ENCODE measurements at regions not wholly inside any gene's neighbourhood (a gene's known extent, or its start where the extent isn't known, plus 50 kb on each side); places are given as distances from the start of the nearest gene placed in this dataset.

DNA sequence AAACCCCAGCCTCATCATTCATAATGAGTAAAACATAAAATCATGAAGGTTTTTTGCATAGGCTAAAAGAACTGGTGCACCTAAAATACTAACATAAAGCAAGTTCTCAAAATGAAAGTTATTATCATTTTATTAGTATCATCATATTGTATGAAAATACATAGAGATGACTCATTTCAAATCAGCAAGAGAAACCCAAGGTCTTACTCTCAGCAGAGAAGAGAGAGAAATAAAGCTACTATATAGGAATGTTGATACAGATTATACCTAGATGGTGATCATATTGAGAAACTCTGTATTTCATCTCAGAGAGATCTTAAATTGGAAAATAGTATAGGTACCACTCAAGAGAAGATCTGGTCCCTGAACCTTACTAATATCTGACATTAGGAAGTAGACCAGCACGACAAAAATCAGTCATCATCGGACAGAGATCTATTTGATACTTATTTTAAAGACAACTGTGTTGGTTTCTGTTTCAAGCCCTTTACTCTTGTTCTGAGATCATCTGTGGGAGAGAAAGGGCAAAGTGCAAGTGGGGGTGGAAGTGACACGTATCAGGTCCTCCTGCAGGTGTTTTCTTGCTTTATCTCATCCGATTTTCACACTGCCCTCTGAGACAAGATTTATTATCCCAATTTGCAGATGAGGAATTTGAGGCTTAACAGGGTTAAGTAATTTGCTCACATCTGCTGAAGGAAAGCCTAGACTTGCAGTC, 532.3 kb downstream of the MAFB start:
- dilution Hi-C loops (cut with MboI; ENCODE audit: extremely low pct_ligation_motif_present, low sequenced_read_pairs) = no loop called here
- no TSS peak for BruUV-seq (replicated peaks)

DNA sequence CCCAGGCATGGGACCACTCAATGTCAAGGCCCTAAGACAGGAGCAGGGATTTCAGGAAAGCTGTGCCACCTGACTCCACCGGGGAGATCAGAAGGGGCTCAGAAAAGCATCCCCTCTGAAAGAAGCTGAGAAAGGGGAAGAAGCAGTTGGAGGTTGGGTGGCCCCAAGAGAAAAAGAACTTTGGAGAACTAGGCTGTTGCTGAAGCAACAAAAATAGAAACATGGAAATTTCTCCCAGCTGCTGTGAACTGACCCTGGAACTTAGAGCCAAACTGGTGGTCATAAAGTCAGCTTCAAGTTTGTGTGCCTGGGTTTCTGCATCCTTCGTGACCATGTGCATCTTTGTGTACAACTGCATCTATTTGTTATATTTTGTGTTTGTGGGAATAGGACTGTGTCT, 534.5 kb downstream of the MAFB start:
- Histone ChIP-seq H2AFZ (ENCODE audit: low read depth, low read length) (no peak overlapping the region), H4K20me1 (replicated peaks; ENCODE audit: control insufficient read depth, extremely low read depth, insufficient read depth, low read length) (no peaks in the 10 kb centered on the region), H3K9me1 (replicated peaks; ENCODE audit: control insufficient read depth, extremely low read depth, insufficient read depth, low read length) (no peaks in the 10 kb centered on the region), H3K9ac (replicated peaks; ENCODE audit: extremely low read depth, insufficient read depth, low read length) (no peak overlapping the region), H3K79me2 (ENCODE audit: control insufficient read depth, insufficient read depth, low read length) (no peaks in the 10 kb centered on the region), H3K4me3 (replicated peaks in 1 of 3; ENCODE audit: insufficient read depth in 1 of 3, low read depth in 1 of 3, low read length in 3 of 3) (no peak overlapping the region), H3K9me3 (replicated peaks; ENCODE audit: control insufficient read depth, insufficient read depth, low read length) (no peaks in the 10 kb centered on the region), H3K36me3 (ENCODE audit: control insufficient read depth in 2 of 2, extremely low read depth in 1 of 2, insufficient read depth in 2 of 2, low read length in 2 of 2) (no peaks in the 10 kb centered on the region), H3K4me2 (ENCODE audit: insufficient read depth, low read length) (no peak overlapping the region), H3K4me1 (ENCODE audit: control insufficient read depth, extremely low read depth, insufficient read depth, low read length) (no peaks in the 10 kb centered on the region), H3K27me3 (ENCODE audit: control insufficient read depth in 2 of 2, insufficient read depth in 2 of 2, low read length in 2 of 2) (no peaks in the 10 kb centered on the region), H3K27ac (ENCODE audit: insufficient read depth, low read depth, low read length) (no peak overlapping the region)
- no peak for DNase-seq (ENCODE audit: low read depth, low spot score)
- no peak for FAIRE-seq
- POLR2A ChIA-PET = no interaction called here
- intact Hi-C loops (cut with micrococcal nuclease) = no loop called here
- dilution Hi-C loops (cut with MboI; ENCODE audit: extremely low pct_ligation_motif_present, low sequenced_read_pairs) = no loop called here
- BruUV-seq (replicated peaks) = no TSS peak
- TF ChIP-seq, protein P1, sequence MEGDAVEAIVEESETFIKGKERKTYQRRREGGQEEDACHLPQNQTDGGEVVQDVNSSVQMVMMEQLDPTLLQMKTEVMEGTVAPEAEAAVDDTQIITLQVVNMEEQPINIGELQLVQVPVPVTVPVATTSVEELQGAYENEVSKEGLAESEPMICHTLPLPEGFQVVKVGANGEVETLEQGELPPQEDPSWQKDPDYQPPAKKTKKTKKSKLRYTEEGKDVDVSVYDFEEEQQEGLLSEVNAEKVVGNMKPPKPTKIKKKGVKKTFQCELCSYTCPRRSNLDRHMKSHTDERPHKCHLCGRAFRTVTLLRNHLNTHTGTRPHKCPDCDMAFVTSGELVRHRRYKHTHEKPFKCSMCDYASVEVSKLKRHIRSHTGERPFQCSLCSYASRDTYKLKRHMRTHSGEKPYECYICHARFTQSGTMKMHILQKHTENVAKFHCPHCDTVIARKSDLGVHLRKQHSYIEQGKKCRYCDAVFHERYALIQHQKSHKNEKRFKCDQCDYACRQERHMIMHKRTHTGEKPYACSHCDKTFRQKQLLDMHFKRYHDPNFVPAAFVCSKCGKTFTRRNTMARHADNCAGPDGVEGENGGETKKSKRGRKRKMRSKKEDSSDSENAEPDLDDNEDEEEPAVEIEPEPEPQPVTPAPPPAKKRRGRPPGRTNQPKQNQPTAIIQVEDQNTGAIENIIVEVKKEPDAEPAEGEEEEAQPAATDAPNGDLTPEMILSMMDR (IDR thresholded peaks at IDR 0.05; ENCODE audit: extremely low read depth in 1 of 2, insufficient read depth in 1 of 2, low read depth in 1 of 2, low read length in 2 of 2) = no peak
- no peak for TF ChIP-seq MYC (IDR thresholded peaks at IDR 0.05; ENCODE audit: low read depth, low read length)
- TF ChIP-seq POLR2AphosphoS5 (IDR thresholded peaks at IDR 0.05; ENCODE audit: insufficient read depth, low read depth, low read length) = no peak
- no peak for TF ChIP-seq POLR2A (IDR thresholded peaks at IDR 0.05; ENCODE audit: low read depth, low read length)
- no peak for TF ChIP-seq GATA2 (IDR thresholded peaks at IDR 0.05; ENCODE audit: insufficient read depth, insufficient read length, low read depth, low read length)
- TF ChIP-seq FOS (IDR thresholded peaks at IDR 0.05; ENCODE audit: borderline replicate concordance, insufficient read depth, low read length) = no peak
- no peak for TF ChIP-seq JUN (IDR thresholded peaks at IDR 0.05; ENCODE audit: borderline replicate concordance, insufficient read depth, insufficient read length, low read depth)
- no peak for TF ChIP-seq EZH2 (IDR thresholded peaks at IDR 0.05; ENCODE audit: borderline replicate concordance, low read depth, low read length, severe bottlenecking)
- TF ChIP-seq, protein P2, sequence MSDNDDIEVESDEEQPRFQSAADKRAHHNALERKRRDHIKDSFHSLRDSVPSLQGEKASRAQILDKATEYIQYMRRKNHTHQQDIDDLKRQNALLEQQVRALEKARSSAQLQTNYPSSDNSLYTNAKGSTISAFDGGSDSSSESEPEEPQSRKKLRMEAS (IDR thresholded peaks at IDR 0.05; ENCODE audit: insufficient read depth, insufficient read length) = no peak
- CTCF ChIA-PET = no interaction called here

More for the DNA sequence above, 532.3 kb downstream of the MAFB start:
- Histone ChIP-seq H3K9me3 (replicated peaks; ENCODE audit: control insufficient read depth, insufficient read depth, low read length) (no peaks in the 10 kb centered on the region), H3K9me1 (replicated peaks; ENCODE audit: control insufficient read depth, extremely low read depth, insufficient read depth, low read length) (no peaks in the 10 kb centered on the region), H3K9ac (replicated peaks; ENCODE audit: extremely low read depth, insufficient read depth, low read length) (no peak overlapping the region), H2AFZ (ENCODE audit: low read depth, low read length) (no peak overlapping the region), H4K20me1 (replicated peaks; ENCODE audit: control insufficient read depth, extremely low read depth, insufficient read depth, low read length) (no peaks in the 10 kb centered on the region), H3K27me3 (ENCODE audit: control insufficient read depth in 2 of 2, insufficient read depth in 2 of 2, low read length in 2 of 2) (no peaks in the 10 kb centered on the region), H3K79me2 (ENCODE audit: control insufficient read depth, insufficient read depth, low read length) (no peaks in the 10 kb centered on the region), H3K36me3 (ENCODE audit: control insufficient read depth in 2 of 2, extremely low read depth in 1 of 2, insufficient read depth in 2 of 2, low read length in 2 of 2) (no peaks in the 10 kb centered on the region), H3K27ac (ENCODE audit: insufficient read depth, low read depth, low read length) (no peak overlapping the region), H3K4me1 (ENCODE audit: control insufficient read depth, extremely low read depth, insufficient read depth, low read length) (no peaks in the 10 kb centered on the region), H3K4me3 (replicated peaks in 1 of 3; ENCODE audit: insufficient read depth in 1 of 3, low read depth in 1 of 3, low read length in 3 of 3) (no peak overlapping the region), H3K4me2 (ENCODE audit: insufficient read depth, low read length) (no peak overlapping the region)
- intact Hi-C loops (cut with micrococcal nuclease) = no loop called here
- no peak for FAIRE-seq
- POLR2A ChIA-PET = no interaction called here
- CTCF ChIA-PET = interaction anchor here (1.0 kb wide), 1 partner anchor 533 kb away, joined by 3 read pairs; no protein-coding TSS in a partner anchor
- DNase-seq (ENCODE audit: low read depth, low spot score) = no peak
- TF ChIP-seq GATA2 (IDR thresholded peaks at IDR 0.05; ENCODE audit: insufficient read depth, insufficient read length, low read depth, low read length) = no peak
- no peak for TF ChIP-seq POLR2A (IDR thresholded peaks at IDR 0.05; ENCODE audit: low read depth, low read length)
- no peak for TF ChIP-seq POLR2AphosphoS5 (IDR thresholded peaks at IDR 0.05; ENCODE audit: insufficient read depth, low read depth, low read length)
- no peak for TF ChIP-seq MYC (IDR thresholded peaks at IDR 0.05; ENCODE audit: low read depth, low read length)
- TF ChIP-seq, protein P2 (IDR thresholded peaks at IDR 0.05; ENCODE audit: insufficient read depth, insufficient read length) = no peak
- TF ChIP-seq FOS (IDR thresholded peaks at IDR 0.05; ENCODE audit: borderline replicate concordance, insufficient read depth, low read length) = no peak
